GM12891 (cell line): ENCODE measurements at regions not wholly inside any gene's neighbourhood (a gene's known extent, or its start where the extent isn't known, plus 50 kb on each side); places are given as distances from the start of the nearest gene placed in this dataset.

Experiments used
- DNase-seq: peaks from one replicate; pipeline ENCODE4 v3.0.0; 2011; ENCODE audit warnings: low spot score; ENCODE audit not compliant: insufficient read length
- FAIRE-seq: peaks from 2 replicates; lab custom pipeline; 2011; peaks lifted over from hg19 to GRCh38; lab: Jason Lieb, UNC
- PAX5 ChIP-seq: IDR thresholded peaks from 2 replicates; pipeline ENCODE4 v1.6.1; 2011; ENCODE audit warnings: low read length, moderate library complexity, mild to moderate bottlenecking; ENCODE audit not compliant: insufficient read depth, severe bottlenecking
- POLR2A ChIP-seq: IDR thresholded peaks from 2 replicates; pipeline ENCODE4 v1.6.1; 2011; ENCODE audit warnings: low read depth, low read length, control low read depth
- POLR2AphosphoS5 ChIP-seq: IDR thresholded peaks from 2 replicates; pipeline ENCODE4 v1.6.1; 2011; ENCODE audit warnings: low read depth, low read length, control low read depth
- POU2F2 ChIP-seq: IDR thresholded peaks from 2 replicates; pipeline ENCODE4 v1.6.1; 2011; ENCODE audit warnings: low read depth, mild to moderate bottlenecking, control low read depth, low read length, moderate library complexity
- SPI1 ChIP-seq: IDR thresholded peaks from 2 replicates; pipeline ENCODE4 v1.6.1; 2011; ENCODE audit warnings: low read depth, low read length, control low read depth
- TAF1 ChIP-seq: IDR thresholded peaks from 2 replicates; pipeline ENCODE4 v1.6.1; 2011; ENCODE audit warnings: low read depth, low read length, control low read depth

GRCh38 chr1:37153116-37154100, 119.1 kb upstream of the GRIK3 start:
- FAIRE-seq (no peak), DNase-seq (no peak)
- no peak for TF ChIP-seq POLR2A
- no peak for TF ChIP-seq POU2F2
- TF ChIP-seq TAF1, result no peak
- TF ChIP-seq PAX5, result no peak
- no peak for TF ChIP-seq SPI1
- TF ChIP-seq POLR2AphosphoS5, result no peak

GRCh38 chr1:37156646-37157045, 122.3 kb upstream of the GRIK3 start:
- TF ChIP-seq POLR2A (no peak), SPI1 (no peak), POU2F2 (no peak), PAX5 (no peak), POLR2AphosphoS5 (no peak), TAF1 (no peak)

DNA sequence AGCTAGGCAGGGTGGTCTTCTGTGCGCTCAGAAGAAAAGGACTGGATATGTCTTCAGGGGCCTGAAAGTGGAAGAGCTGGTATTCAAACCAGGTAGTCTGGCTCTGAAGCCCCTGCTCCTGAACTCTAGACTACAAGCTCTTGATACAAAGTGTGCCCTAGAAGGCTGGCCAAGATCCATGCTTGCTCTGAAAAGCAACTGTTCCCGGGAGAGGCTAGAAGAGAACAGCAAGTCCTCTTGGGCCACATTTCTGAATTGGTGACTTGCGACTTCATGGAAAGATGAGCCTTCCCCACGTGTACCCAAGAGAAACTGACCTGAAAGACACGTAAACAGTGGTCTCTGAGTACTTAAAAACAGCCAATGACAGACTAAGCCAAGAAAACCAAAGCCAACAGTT, 123.3 kb upstream of the GRIK3 start:
- TF ChIP-seq TAF1, result no peak
- TF ChIP-seq POU2F2, result no peak
- no peak for TF ChIP-seq SPI1
- no peak for TF ChIP-seq POLR2AphosphoS5
- TF ChIP-seq POLR2A, result no peak
- TF ChIP-seq PAX5, result no peak
- no peak for FAIRE-seq
- DNase-seq, result no peak

More at GRCh38 chr1:37156646-37157045, 122.3 kb upstream of the GRIK3 start:
- DNase-seq (no peak), FAIRE-seq (no peak)

- no peak for FAIRE-seq
- no peak for TF ChIP-seq PAX5
- no peak for TF ChIP-seq POU2F2
- TF ChIP-seq POLR2AphosphoS5, result no peak
- TF ChIP-seq SPI1, result no peak
- no peak for TF ChIP-seq POLR2A
- no peak for TF ChIP-seq TAF1
- DNase-seq, result no peak
Observed at GRCh38 chr1:37158113-37158749, 123.9 kb upstream of the GRIK3 start.

- no peak for TF ChIP-seq POLR2A
- TF ChIP-seq PAX5, result no peak
- no peak for TF ChIP-seq TAF1
- no peak for TF ChIP-seq SPI1
- TF ChIP-seq POLR2AphosphoS5, result no peak
- no peak for TF ChIP-seq POU2F2
- no peak for DNase-seq
- FAIRE-seq, result no peak
Observed at GRCh38 chr1:37159102-37159501, 124.8 kb upstream of the GRIK3 start.

- FAIRE-seq, result no peak
Observed at GRCh38 chr1:37161171-37161570, 126.9 kb upstream of the GRIK3 start.

DNA sequence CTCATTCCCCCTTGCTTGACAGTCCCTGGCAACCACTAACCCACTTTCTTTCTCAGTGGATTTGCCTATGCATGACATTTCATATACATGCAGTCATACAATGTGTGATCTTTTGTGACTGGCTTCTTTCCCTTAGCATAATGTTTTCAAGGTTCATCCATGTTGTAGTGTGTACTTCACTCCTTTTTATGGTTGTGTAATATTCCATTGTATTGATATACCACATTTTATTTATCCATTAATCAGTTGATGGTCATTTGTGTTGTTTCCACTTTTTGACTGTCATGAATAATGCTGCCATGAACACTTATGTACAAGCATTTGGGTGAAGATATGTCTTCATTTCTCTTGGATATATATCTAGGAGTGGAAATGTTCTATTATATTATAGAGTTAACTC, 127.7 kb upstream of the GRIK3 start:
- no peak for TF ChIP-seq SPI1
- no peak for TF ChIP-seq POLR2AphosphoS5
- TF ChIP-seq POU2F2, result no peak
- TF ChIP-seq TAF1, result no peak
- TF ChIP-seq POLR2A, result no peak
- no peak for TF ChIP-seq PAX5
- FAIRE-seq (no peak), DNase-seq (no peak)

More at GRCh38 chr1:37161171-37161570, 126.9 kb upstream of the GRIK3 start:
- DNase-seq, result no peak
- TF ChIP-seq SPI1 (no peak), TAF1 (no peak), POLR2AphosphoS5 (no peak), PAX5 (no peak), POLR2A (no peak), POU2F2 (no peak)

DNA sequence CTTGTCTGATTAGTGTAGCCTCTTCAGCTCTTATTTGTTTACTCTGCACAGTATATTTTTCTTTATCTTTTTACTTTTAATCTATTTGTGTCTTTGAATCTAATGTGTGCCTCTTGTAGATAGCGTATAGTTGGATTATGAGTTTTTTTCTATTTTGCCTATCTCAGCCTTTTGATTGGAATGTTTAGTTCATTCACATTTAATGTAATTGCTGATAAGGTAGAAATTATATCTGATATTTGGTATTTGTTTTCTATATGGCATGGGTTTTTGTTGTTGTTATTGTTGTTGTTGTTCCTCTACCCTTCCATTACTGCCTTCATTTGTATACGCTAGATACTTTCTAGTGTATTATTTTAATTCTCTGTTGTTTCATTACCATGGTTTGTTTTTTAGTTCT, 131.7 kb upstream of the GRIK3 start:
- TF ChIP-seq POU2F2 (no peak), TAF1 (no peak), SPI1 (no peak), PAX5 (no peak), POLR2A (no peak), POLR2AphosphoS5 (no peak)
- DNase-seq (no peak), FAIRE-seq (no peak)

DNA sequence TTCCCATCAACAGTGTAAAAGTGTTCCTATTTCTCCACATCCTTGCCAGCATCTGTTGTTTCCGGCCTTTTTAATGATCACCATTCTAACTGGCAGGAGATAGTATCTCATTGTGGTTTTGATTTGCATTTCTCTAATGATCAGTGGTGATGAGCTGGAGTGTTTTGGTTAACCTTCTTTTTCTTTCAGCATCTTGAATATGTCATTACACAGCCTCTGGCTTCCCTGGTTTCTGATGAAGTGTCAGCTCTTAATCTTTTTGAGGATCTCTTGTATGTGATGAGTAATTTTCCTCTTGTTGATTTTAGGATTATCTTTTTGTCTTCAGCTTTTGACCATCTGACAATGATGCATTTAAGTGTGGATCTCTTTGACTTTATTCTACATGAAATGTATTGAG, 133.2 kb upstream of the GRIK3 start:
- no peak for FAIRE-seq
- DNase-seq, result no peak
- TF ChIP-seq POU2F2, result no peak
- TF ChIP-seq TAF1, result no peak
- TF ChIP-seq PAX5, result no peak
- TF ChIP-seq POLR2AphosphoS5, result no peak
- TF ChIP-seq SPI1, result no peak
- TF ChIP-seq POLR2A, result no peak
